ENCODE measurements at regions not wholly inside any gene's neighbourhood (a gene's known extent, or its start where the extent isn't known, plus 50 kb on each side); places are given as distances from the start of the nearest gene placed in this dataset.

- Mint-ChIP-seq H3K4me3 (no peak overlapping the region), H3K27me3 (peaks cover 3% of the 10 kb centered on the region), H3K36me3 (no peaks in the 10 kb centered on the region), H3K4me1 (ENCODE audit: unreplicated experiment) (no peaks in the 10 kb centered on the region), H3K9me3 (peaks cover 9% of the 10 kb centered on the region), H3K27ac (no peak overlapping the region)
- no peak for DNase-seq (ENCODE audit: extremely low spot score, unreplicated experiment)
- TF ChIP-seq CTCF (conservative IDR thresholded peaks at IDR 0.05) = no peak
These were observed 177.7 kb downstream of the KIF20B start for GRCh38 chr10:89879121-89879520.

GRCh38 chr10:89887406-89887805 lies 186.0 kb downstream of the KIF20B start:
- Mint-ChIP-seq H3K27me3 (peaks cover 4% of the 10 kb centered on the region), H3K9me3 (no peaks in the 10 kb centered on the region), H3K36me3 (no peaks in the 10 kb centered on the region), H3K4me3 (no peak overlapping the region), H3K4me1 (ENCODE audit: unreplicated experiment) (no peaks in the 10 kb centered on the region), H3K27ac (no peak overlapping the region)
- no peak for TF ChIP-seq CTCF (conservative IDR thresholded peaks at IDR 0.05)
- no peak for DNase-seq (ENCODE audit: extremely low spot score, unreplicated experiment)

GRCh38 chr10:89887830-89888229 lies 186.4 kb downstream of the KIF20B start:
- H3K27me3 Mint-ChIP-seq = peaks cover 4% of the 10 kb centered on the region
- H3K9me3 Mint-ChIP-seq = no peaks in the 10 kb centered on the region
- TF ChIP-seq CTCF (conservative IDR thresholded peaks at IDR 0.05) = no peak
- no peaks in the 10 kb centered on the region for H3K36me3 Mint-ChIP-seq
- H3K4me3 Mint-ChIP-seq = no peak overlapping the region
- no peak for DNase-seq (ENCODE audit: extremely low spot score, unreplicated experiment)
- no peak overlapping the region for H3K27ac Mint-ChIP-seq
- H3K4me1 Mint-ChIP-seq (ENCODE audit: unreplicated experiment) = no peaks in the 10 kb centered on the region

- no peak for TF ChIP-seq CTCF (conservative IDR thresholded peaks at IDR 0.05)
- Mint-ChIP-seq H3K4me3 (no peak overlapping the region), H3K27me3 (peaks cover 4% of the 10 kb centered on the region), H3K27ac (no peak overlapping the region), H3K9me3 (no peaks in the 10 kb centered on the region), H3K4me1 (ENCODE audit: unreplicated experiment) (no peaks in the 10 kb centered on the region), H3K36me3 (no peaks in the 10 kb centered on the region)
- DNase-seq (ENCODE audit: extremely low spot score, unreplicated experiment) = no peak
These were observed 187.1 kb downstream of the KIF20B start for GRCh38 chr10:89888321-89889070.

- no peaks in the 10 kb centered on the region for H3K36me3 Mint-ChIP-seq
- H3K27ac Mint-ChIP-seq = no peak overlapping the region
- peaks cover 4% of the 10 kb centered on the region for H3K27me3 Mint-ChIP-seq
- no peak for DNase-seq (ENCODE audit: extremely low spot score, unreplicated experiment)
- H3K4me3 Mint-ChIP-seq = no peak overlapping the region
- H3K4me1 Mint-ChIP-seq (ENCODE audit: unreplicated experiment) = no peaks in the 10 kb centered on the region
- H3K9me3 Mint-ChIP-seq = no peaks in the 10 kb centered on the region
- TF ChIP-seq CTCF (conservative IDR thresholded peaks at IDR 0.05) = no peak
These were observed 188.2 kb downstream of the KIF20B start for GRCh38 chr10:89889606-89890005.

Measured in type B pancreatic cell (in vitro differentiated cells).